Fibroblast of lung (primary cell): ENCODE measurements at regions not wholly inside any gene's neighbourhood (a gene's known extent, or its start where the extent isn't known, plus 50 kb on each side); places are given as distances from the start of the nearest gene placed in this dataset.

Experiments
- CTCF ChIP-seq, 2 donors: IDR thresholded peaks in 1 of 2; conservative IDR thresholded peaks in 1 of 2; 1 replicate in 1 of 2; 2 replicates in 1 of 2; pipeline ENCODE4 v1.5.1; 2011 to 2012; ENCODE audit warnings: low read length in 2 of 2, control low read depth in 1 of 2, inconsistent platforms in 1 of 2, low read depth in 1 of 2, mild to moderate bottlenecking in 1 of 2
- EZH2 ChIP-seq: IDR thresholded peaks from 2 replicates; pipeline ENCODE4 v1.5.1; 2012; ENCODE audit warnings: low read length, control low read depth, mild to moderate bottlenecking; ENCODE audit errors: missing control alignments

GRCh38 chr3:193875601-193876321 lies 260.2 kb upstream of the HES1 start:
- TF ChIP-seq EZH2 (no peak), CTCF (conservative IDR thresholded peaks at IDR 0.05 in 1 of 2, IDR thresholded peaks at IDR 0.05 in 1 of 2; ENCODE audit: low read depth in 1 of 2, low read length in 2 of 2) (no peak)
